ENCODE measurements at regions not wholly inside any gene's neighbourhood (a gene's known extent, or its start where the extent isn't known, plus 50 kb on each side); places are given as distances from the start of the nearest gene placed in this dataset.

GRCh38 chr5:133750856-133751255, 138.5 kb upstream of the FSTL4 start:
- no peak for DNase-seq (ENCODE audit: low spot score)

GRCh38 chr5:133750356-133750755, 138.0 kb upstream of the FSTL4 start:
- TF ChIP-seq CTCF (IDR thresholded peaks at IDR 0.05; ENCODE audit: extremely low read depth, missing control alignments), result no peak

More at GRCh38 chr5:133750856-133751255, 138.5 kb upstream of the FSTL4 start:
- TF ChIP-seq CTCF (IDR thresholded peaks at IDR 0.05; ENCODE audit: extremely low read depth, missing control alignments), result no peak

GRCh38 chr5:133749331-133749985, 137.1 kb upstream of the FSTL4 start:
- no peak for DNase-seq (ENCODE audit: low spot score)
- TF ChIP-seq CTCF (IDR thresholded peaks at IDR 0.05; ENCODE audit: extremely low read depth, missing control alignments), result no peak

More at GRCh38 chr5:133750356-133750755, 138.0 kb upstream of the FSTL4 start:
- no peak for DNase-seq (ENCODE audit: low spot score)

- no peak for DNase-seq (ENCODE audit: low spot score)
- TF ChIP-seq CTCF (IDR thresholded peaks at IDR 0.05; ENCODE audit: extremely low read depth, missing control alignments), result no peak
Observed at GRCh38 chr5:133746834-133747233, 134.5 kb upstream of the FSTL4 start.

- DNase-seq (ENCODE audit: low spot score), result no peak
- TF ChIP-seq CTCF (IDR thresholded peaks at IDR 0.05; ENCODE audit: extremely low read depth, missing control alignments), result no peak
Observed at GRCh38 chr5:133744960-133745308, 132.6 kb upstream of the FSTL4 start.

GRCh38 chr5:133744051-133744959, 132.0 kb upstream of the FSTL4 start:
- no peak for DNase-seq (ENCODE audit: low spot score)
- no peak for TF ChIP-seq CTCF (IDR thresholded peaks at IDR 0.05; ENCODE audit: extremely low read depth, missing control alignments)

- TF ChIP-seq CTCF (IDR thresholded peaks at IDR 0.05; ENCODE audit: extremely low read depth, missing control alignments), result no peak
- DNase-seq (ENCODE audit: low spot score), result no peak
Observed at GRCh38 chr5:133742431-133742988, 130.2 kb upstream of the FSTL4 start.

Data from GM20000 (cell line).